H1 (cell line): ENCODE measurements at regions not wholly inside any gene's neighbourhood (a gene's known extent, or its start where the extent isn't known, plus 50 kb on each side); places are given as distances from the start of the nearest gene placed in this dataset.

Experiments
- SRF ChIP-seq: IDR thresholded peaks from 2 replicates; pipeline ENCODE4 v1.6.1; 2011; ENCODE audit warnings: mild to moderate bottlenecking, low read depth, low read length, moderate library complexity
- USF2 ChIP-seq: IDR thresholded peaks from 2 replicates; pipeline ENCODE4 v1.6.1; 2011; ENCODE audit warnings: low read length, improper control_type of control experiment

- TF ChIP-seq USF2 (no peak), SRF (no peak)
These were observed 128.2 kb upstream of the PRSS16 start (continued) for GRCh38 chr6:27119329-27119728.
